ENCODE measurements at regions not wholly inside any gene's neighbourhood (a gene's known extent, or its start where the extent isn't known, plus 50 kb on each side); places are given as distances from the start of the nearest gene placed in this dataset.

GRCh38 chr1:193553564-193553963 lies 367.2 kb upstream of the B3GALT2 start:
- H3K4me3 ChIP-seq (ENCODE audit: control insufficient read depth, low read depth, low read length): no peak overlapping the region
- no peak for TF ChIP-seq CTCF (conservative IDR thresholded peaks at IDR 0.05; ENCODE audit: control insufficient read depth, insufficient read depth, low read depth, low read length)
- DNase-seq (ENCODE audit: low read depth): no peak

- no peak for DNase-seq (ENCODE audit: low read depth)
- TF ChIP-seq CTCF (conservative IDR thresholded peaks at IDR 0.05; ENCODE audit: control insufficient read depth, insufficient read depth, low read depth, low read length): no peak
- no peak overlapping the region for H3K4me3 ChIP-seq (ENCODE audit: control insufficient read depth, low read depth, low read length)
These were observed 365.9 kb upstream of the B3GALT2 start for GRCh38 chr1:193552274-193552673.

- H3K4me3 ChIP-seq (ENCODE audit: control insufficient read depth, low read depth, low read length): no peak overlapping the region
- DNase-seq (ENCODE audit: low read depth): no peak
- no peak for TF ChIP-seq CTCF (conservative IDR thresholded peaks at IDR 0.05; ENCODE audit: control insufficient read depth, insufficient read depth, low read depth, low read length)
These were observed 362.7 kb upstream of the B3GALT2 start for GRCh38 chr1:193549081-193549480.

GRCh38 chr1:193545171-193545570 lies 358.8 kb upstream of the B3GALT2 start:
- DNase-seq (ENCODE audit: low read depth): no peak
- no peak overlapping the region for H3K4me3 ChIP-seq (ENCODE audit: control insufficient read depth, low read depth, low read length)
- TF ChIP-seq CTCF (conservative IDR thresholded peaks at IDR 0.05; ENCODE audit: control insufficient read depth, insufficient read depth, low read depth, low read length): no peak

GRCh38 chr1:193543259-193543658 lies 356.8 kb upstream of the B3GALT2 start:
- H3K4me3 ChIP-seq (ENCODE audit: control insufficient read depth, low read depth, low read length): no peak overlapping the region
- peak; percentile 16 for DNase-seq (ENCODE audit: low read depth)

GRCh38 chr1:193542690-193543089 lies 356.3 kb upstream of the B3GALT2 start:
- H3K4me3 ChIP-seq (ENCODE audit: control insufficient read depth, low read depth, low read length): no peak overlapping the region
- TF ChIP-seq CTCF (conservative IDR thresholded peaks at IDR 0.05; ENCODE audit: control insufficient read depth, insufficient read depth, low read depth, low read length): no peak
- no peak for DNase-seq (ENCODE audit: low read depth)

More at GRCh38 chr1:193543259-193543658, 356.8 kb upstream of the B3GALT2 start:
- no peak for TF ChIP-seq CTCF (conservative IDR thresholded peaks at IDR 0.05; ENCODE audit: control insufficient read depth, insufficient read depth, low read depth, low read length)

- no peak for DNase-seq (ENCODE audit: low read depth)
- H3K4me3 ChIP-seq (ENCODE audit: control insufficient read depth, low read depth, low read length): no peak overlapping the region
- TF ChIP-seq CTCF (conservative IDR thresholded peaks at IDR 0.05; ENCODE audit: control insufficient read depth, insufficient read depth, low read depth, low read length): no peak
These were observed 354.1 kb upstream of the B3GALT2 start for GRCh38 chr1:193540511-193540910.
